A549 (cell line): ENCODE measurements at regions not wholly inside any gene's neighbourhood (a gene's known extent, or its start where the extent isn't known, plus 50 kb on each side); places are given as distances from the start of the nearest gene placed in this dataset.

Experiments
- EP300 ChIP-seq, 2 experiments: fragments of >200 bp; sonication (Bioruptor Twin); formaldehyde crosslinking; IDR thresholded peaks; 2 replicates in 1 of 2; 3 replicates in 1 of 2; pipeline ENCODE4 v1.6.1; 2016 to 2017
- TF ChIP-seq, protein P1 (sequence below): fragments of >200 bp; sonication (Bioruptor Twin); formaldehyde crosslinking; IDR thresholded peaks from 3 replicates; pipeline ENCODE4 v1.5.1; 2016

DNA sequence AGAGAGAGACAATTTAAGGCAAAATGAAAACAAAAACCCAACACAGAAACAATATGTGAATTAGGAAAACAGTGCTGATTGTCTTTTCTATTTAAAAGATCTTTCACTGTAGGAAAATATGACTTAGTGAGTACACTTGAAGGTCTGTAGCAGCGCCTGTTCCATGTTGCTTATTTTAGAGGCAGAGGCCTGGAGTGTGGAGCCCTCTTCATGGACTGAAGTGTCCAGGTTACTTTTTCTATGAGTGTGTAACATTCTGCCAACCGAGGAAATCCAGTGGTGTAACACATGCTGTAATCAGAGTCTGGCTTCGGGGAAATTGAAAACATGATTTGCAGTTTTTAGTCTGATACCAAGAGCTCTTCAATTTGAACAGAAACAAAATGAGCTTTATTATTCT is 64.0 kb upstream of the GPRIN3 start:
- TF ChIP-seq EP300 (IDR thresholded peaks at IDR 0.05), result no peak
- TF ChIP-seq, protein P1, sequence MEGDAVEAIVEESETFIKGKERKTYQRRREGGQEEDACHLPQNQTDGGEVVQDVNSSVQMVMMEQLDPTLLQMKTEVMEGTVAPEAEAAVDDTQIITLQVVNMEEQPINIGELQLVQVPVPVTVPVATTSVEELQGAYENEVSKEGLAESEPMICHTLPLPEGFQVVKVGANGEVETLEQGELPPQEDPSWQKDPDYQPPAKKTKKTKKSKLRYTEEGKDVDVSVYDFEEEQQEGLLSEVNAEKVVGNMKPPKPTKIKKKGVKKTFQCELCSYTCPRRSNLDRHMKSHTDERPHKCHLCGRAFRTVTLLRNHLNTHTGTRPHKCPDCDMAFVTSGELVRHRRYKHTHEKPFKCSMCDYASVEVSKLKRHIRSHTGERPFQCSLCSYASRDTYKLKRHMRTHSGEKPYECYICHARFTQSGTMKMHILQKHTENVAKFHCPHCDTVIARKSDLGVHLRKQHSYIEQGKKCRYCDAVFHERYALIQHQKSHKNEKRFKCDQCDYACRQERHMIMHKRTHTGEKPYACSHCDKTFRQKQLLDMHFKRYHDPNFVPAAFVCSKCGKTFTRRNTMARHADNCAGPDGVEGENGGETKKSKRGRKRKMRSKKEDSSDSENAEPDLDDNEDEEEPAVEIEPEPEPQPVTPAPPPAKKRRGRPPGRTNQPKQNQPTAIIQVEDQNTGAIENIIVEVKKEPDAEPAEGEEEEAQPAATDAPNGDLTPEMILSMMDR, result no peak
